Colonic mucosa (tissue), 4 donors: ENCODE measurements at regions not wholly inside any gene's neighbourhood (a gene's known extent, or its start where the extent isn't known, plus 50 kb on each side); places are given as distances from the start of the nearest gene placed in this dataset.
"Not testable (repeated sequence)": the region's sequence is repeated elsewhere in the genome, so short reads cannot be mapped to it uniquely, and the experiment has no call there.

Experiments
- DNase-seq: peaks from one replicate; pipeline ENCODE4 v3.0.0-alpha.2; 2020
- H3K27ac ChIP-seq: fragments of 200-600 bp; one replicate; pipeline ENCODE4 v1.8.0; 2021
- H3K27me3 ChIP-seq: fragments of 200-600 bp; one replicate; pipeline ENCODE4 v1.8.0; 2021
- H3K36me3 ChIP-seq: fragments of 200-600 bp; one replicate; pipeline ENCODE4 v1.8.0; 2021
- H3K4me1 ChIP-seq: fragments of 200-600 bp; one replicate; pipeline ENCODE4 v1.8.0; 2021; ENCODE audit warnings: mild to moderate bottlenecking
- H3K4me3 ChIP-seq: fragments of 200-600 bp; one replicate; pipeline ENCODE4 v1.8.0; 2021
- H3K9ac ChIP-seq, 2 donors: one replicate each; pipeline ENCODE4 v1.7.0; 2013; ENCODE audit warnings: control low read depth in 2 of 2, low read depth in 2 of 2, low read length in 2 of 2
- H3K9me3 ChIP-seq: fragments of 200-600 bp; one replicate; pipeline ENCODE4 v1.8.0; 2021
- CTCF ChIP-seq: fragments of 200-600 bp; IDR thresholded peaks from one replicate; pipeline ENCODE4 v1.8.0; 2022; ENCODE audit warnings: antibody characterized with exemption, mild to moderate bottlenecking
- intact Hi-C: fragments of 100-400 bp; cut with DNase I; formaldehyde crosslinking; loops from one replicate; pipeline ENCODE4 v1.14.1; 2022
- donor health status: healthy.
- donor health status: DM: no; HTN: no; CAD: no.
- donor health status: DM: no; HTN: no; CAD: no.

GRCh38 chr1:46878173-46878782 lies 63.0 kb downstream of the CYP4A11 start:
- H3K36me3 ChIP-seq, H3K4me3 ChIP-seq, H3K4me1 ChIP-seq, H3K9ac ChIP-seq, H3K27me3 ChIP-seq, H3K27ac ChIP-seq, intact Hi-C loops, H3K9me3 ChIP-seq: not testable (repeated sequence)
- TF ChIP-seq CTCF, result peak; percentile 54
- DNase-seq, result peak; percentile 38

GRCh38 chr1:46876093-46876492 lies 65.2 kb downstream of the CYP4A11 start:
- H3K27me3 ChIP-seq, intact Hi-C loops: not testable (repeated sequence)

More at GRCh38 chr1:46876093-46876492, 65.2 kb downstream of the CYP4A11 start:
- H3K27ac ChIP-seq, DNase-seq, H3K36me3 ChIP-seq, H3K4me3 ChIP-seq, H3K9me3 ChIP-seq, H3K9ac ChIP-seq, H3K4me1 ChIP-seq: not testable (repeated sequence)
